ENCODE measurements at regions not wholly inside any gene's neighbourhood (a gene's known extent, or its start where the extent isn't known, plus 50 kb on each side); places are given as distances from the start of the nearest gene placed in this dataset.

- TF ChIP-seq POLR2A (IDR thresholded peaks at IDR 0.05) (no peak), POLR2AphosphoS5 (IDR thresholded peaks at IDR 0.05) (no peak), EP300 (IDR thresholded peaks at IDR 0.05; ENCODE audit: low read depth) (no peak), CTCF (IDR thresholded peaks at IDR 0.05) (no peak)
- no peaks in the 10 kb centered on the region for H3K27me3 ChIP-seq
- 84 to 87% methylated on average over 3 of the region's 3 CpGs for WGBS, 2 donors (ENCODE audit: low coverage in 1 of 2)
- no peak overlapping the region for H3K4me3 ChIP-seq
- H3K4me1 ChIP-seq, result peaks cover 4 to 38% (median 13%) of the 10 kb centered on the region in 4 donors
- in situ Hi-C loops (cut with MboI; ENCODE audit: low pct_ligation_motif_present in 1 of 4, low pct_unique_long_range_greater_than_20kb in 1 of 4, low sequenced_read_pairs in 3 of 4) (no loop called here), intact Hi-C loops (cut with DNase I; ENCODE audit: low total_unique reads) (no loop called here)
- H3K36me3 ChIP-seq, result no peaks in the 10 kb centered on the region
- H3K27ac ChIP-seq, result peak overlapping the region in 3 of 4 donors; percentile 24 to 71 (median 66)
- no peak for DNase-seq
- no peaks in the 10 kb centered on the region for H3K9me3 ChIP-seq
Measured at GRCh38 chr3:51618496-51618895, 52.6 kb upstream of the TEX264 start.

- in situ Hi-C loops (cut with MboI; ENCODE audit: low pct_ligation_motif_present in 1 of 4, low pct_unique_long_range_greater_than_20kb in 1 of 4, low sequenced_read_pairs in 3 of 4) (no loop called here), intact Hi-C loops (cut with DNase I; ENCODE audit: low total_unique reads) (no loop called here)
- no peak for TF ChIP-seq POLR2AphosphoS5 (IDR thresholded peaks at IDR 0.05)
- no peak for TF ChIP-seq EP300 (IDR thresholded peaks at IDR 0.05; ENCODE audit: low read depth)
- no peak for TF ChIP-seq POLR2A (IDR thresholded peaks at IDR 0.05)
- TF ChIP-seq CTCF (IDR thresholded peaks at IDR 0.05), result no peak
Measured at GRCh38 chr3:51619983-51620382, 51.1 kb upstream of the TEX264 start.

GRCh38 chr3:51620543-51620942 lies 50.5 kb upstream of the TEX264 start:
- DNase-seq, result no peak
- Histone ChIP-seq H3K36me3 (no peaks in the 10 kb centered on the region), H3K4me1 (peaks cover 4 to 38% (median 13%) of the 10 kb centered on the region in 4 donors), H3K27me3 (no peaks in the 10 kb centered on the region), H3K4me3 (no peak overlapping the region), H3K9me3 (no peaks in the 10 kb centered on the region), H3K27ac (peak overlapping the region; percentile 40 to 71 (median 58))
- intact Hi-C loops (cut with DNase I; ENCODE audit: low total_unique reads) (no loop called here), in situ Hi-C loops (cut with MboI; ENCODE audit: low pct_ligation_motif_present in 1 of 4, low pct_unique_long_range_greater_than_20kb in 1 of 4, low sequenced_read_pairs in 3 of 4) (no loop called here)
- 37 to 48% methylated on average over 2 of the region's 2 CpGs for WGBS, 2 donors (ENCODE audit: low coverage in 1 of 2)
- no peak for TF ChIP-seq EP300 (IDR thresholded peaks at IDR 0.05; ENCODE audit: low read depth)
- peak; percentile 13 to 36 (median 14) for TF ChIP-seq POLR2AphosphoS5 (IDR thresholded peaks at IDR 0.05)
- no peak for TF ChIP-seq CTCF (IDR thresholded peaks at IDR 0.05)
- TF ChIP-seq POLR2A (IDR thresholded peaks at IDR 0.05), result no peak

More at GRCh38 chr3:51619983-51620382, 51.1 kb upstream of the TEX264 start:
- no peak overlapping the region for H3K4me3 ChIP-seq
- H3K36me3 ChIP-seq, result no peaks in the 10 kb centered on the region
- H3K27me3 ChIP-seq, result no peaks in the 10 kb centered on the region
- no peaks in the 10 kb centered on the region for H3K9me3 ChIP-seq
- DNase-seq, result no peak
- WGBS, 2 donors (ENCODE audit: low coverage in 1 of 2), result 88 to 100% methylated on average over 4 of the region's 4 CpGs
- peaks cover 4 to 38% (median 13%) of the 10 kb centered on the region in 4 donors for H3K4me1 ChIP-seq
- H3K27ac ChIP-seq, result peak overlapping the region in 3 of 4 donors; percentile 51 to 71 (median 66)

DNA sequence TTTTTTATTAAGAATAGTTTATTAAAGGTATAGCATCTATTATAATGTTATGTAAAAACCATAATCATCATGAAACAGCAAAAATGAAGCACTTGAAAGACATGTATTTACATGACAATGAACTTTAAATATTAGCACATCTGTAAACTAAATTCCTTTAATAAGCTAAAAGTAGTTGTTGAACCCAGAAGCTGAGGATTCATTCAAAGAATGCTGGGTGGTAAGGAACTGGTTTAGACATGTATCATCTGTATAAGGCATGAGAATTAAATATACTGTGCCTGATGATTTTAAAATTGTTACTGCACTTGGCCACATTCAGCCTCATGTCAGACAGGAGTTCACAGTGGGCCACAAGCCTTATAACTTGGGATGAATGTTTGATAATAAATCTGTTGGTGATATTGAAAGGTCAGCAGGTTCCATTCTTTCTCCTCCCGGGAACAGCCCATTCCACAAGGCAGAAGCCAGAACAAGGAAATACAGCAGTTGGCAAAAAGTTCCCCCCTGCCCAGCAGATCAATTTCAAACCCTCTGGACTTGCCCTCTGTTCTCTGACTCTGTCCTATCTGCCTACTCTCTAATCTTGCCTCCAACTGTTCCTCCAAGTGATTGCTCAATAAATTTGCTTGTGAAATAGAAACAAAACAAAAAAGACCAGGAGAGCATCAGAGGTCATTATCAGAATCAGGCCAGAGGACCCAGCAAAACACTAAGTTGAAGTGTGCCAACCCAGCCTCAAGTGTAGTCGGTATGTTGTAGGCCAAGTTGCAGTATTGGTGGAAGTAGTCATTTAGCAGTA lies 49.8 kb upstream of the TEX264 start:
- no peaks in the 10 kb centered on the region for H3K9me3 ChIP-seq
- intact Hi-C loops (cut with DNase I; ENCODE audit: low total_unique reads), result no loop called here
- peak overlapping the region; percentile 40 to 71 (median 58) for H3K27ac ChIP-seq
- 71 to 73% methylated on average over 2 of the region's 2 CpGs for WGBS, 2 donors (ENCODE audit: low coverage in 1 of 2)
- no peak for DNase-seq
- in situ Hi-C loops (cut with MboI; ENCODE audit: low pct_ligation_motif_present in 1 of 4, low pct_unique_long_range_greater_than_20kb in 1 of 4, low sequenced_read_pairs in 3 of 4), result no loop called here
- H3K36me3 ChIP-seq, result no peaks in the 10 kb centered on the region
- no peaks in the 10 kb centered on the region for H3K27me3 ChIP-seq
- H3K4me1 ChIP-seq, result peaks cover 4 to 38% (median 13%) of the 10 kb centered on the region in 4 donors
- no peak overlapping the region for H3K4me3 ChIP-seq
- TF ChIP-seq EP300 (IDR thresholded peaks at IDR 0.05; ENCODE audit: low read depth) (no peak), POLR2AphosphoS5 (IDR thresholded peaks at IDR 0.05) (no peak), CTCF (IDR thresholded peaks at IDR 0.05) (no peak), POLR2A (IDR thresholded peaks at IDR 0.05) (no peak)

Small RNA genes in the stretch of these regions (small RNA-seq; reads per million reads assigned to genes)
- gene RNU6ATAC29P, result 0 reads per million in 4 donors

All from transverse colon (tissue), 4 donors.